SK-N-SH treated with all-trans-retinoic acid at 6 μM for 48 hours (cell line): ENCODE measurements at regions not wholly inside any gene's neighbourhood (a gene's known extent, or its start where the extent isn't known, plus 50 kb on each side); places are given as distances from the start of the nearest gene placed in this dataset.

ENCODE experiments used
- ATAC-seq: fragments of 200-7000 bp; cut with Tn5 transposase; 3 replicates; pipeline ENCODE4 v1.9.1; 2020; ENCODE audit warnings: mild to moderate bottlenecking, moderate library complexity
- BACH2 ChIP-seq: fragments of 250-450 bp; sonication (Bioruptor Pico); IDR thresholded peaks from 2 replicates; pipeline ENCODE4 v1.9.0; 2021; ENCODE audit warnings: mild to moderate bottlenecking, borderline replicate concordance
- CREB5 ChIP-seq: fragments of 250-450 bp; sonication (Bioruptor Pico); IDR thresholded peaks from 2 replicates; pipeline ENCODE4 v1.5.1; 2020; ENCODE audit warnings: low read depth, mild to moderate bottlenecking, moderate library complexity
- CSRNP3 ChIP-seq: fragments of 250-450 bp; sonication (Bioruptor Pico); IDR thresholded peaks from 2 replicates; pipeline ENCODE4 v1.5.1; 2021; ENCODE audit warnings: mild to moderate bottlenecking, moderate library complexity
- ESRRG ChIP-seq: fragments of 250-450 bp; sonication (Bioruptor Pico); IDR thresholded peaks from 2 replicates; pipeline ENCODE4 v1.6.1; 2021; ENCODE audit warnings: mild to moderate bottlenecking
- GLIS3 ChIP-seq: fragments of 250-450 bp; sonication (Bioruptor Pico); IDR thresholded peaks from 2 replicates; pipeline ENCODE4 v1.5.0; 2020; ENCODE audit warnings: mild to moderate bottlenecking, moderate library complexity
- ISL1 ChIP-seq: fragments of 250-450 bp; sonication (Bioruptor Pico); IDR thresholded peaks from 2 replicates; pipeline ENCODE4 v2.1.2; 2022; ENCODE audit warnings: mild to moderate bottlenecking, moderate library complexity
- OSR1 ChIP-seq: fragments of 250-450 bp; sonication (Bioruptor Pico); IDR thresholded peaks from 2 replicates; pipeline ENCODE4 v1.8.0; 2022; ENCODE audit warnings: moderate library complexity, mild to moderate bottlenecking, inconsistent platforms
- PATZ1 ChIP-seq: fragments of 250-450 bp; sonication (Bioruptor Pico); IDR thresholded peaks from 2 replicates; pipeline ENCODE4 v1.8.0; 2020; ENCODE audit warnings: mild to moderate bottlenecking, moderate library complexity, borderline replicate concordance
- POU6F1 ChIP-seq: fragments of 250-450 bp; sonication (Bioruptor Pico); IDR thresholded peaks from 2 replicates; pipeline ENCODE4 v1.8.0; 2021; ENCODE audit warnings: low read depth, mild to moderate bottlenecking, moderate library complexity, borderline replicate concordance
- PPARA ChIP-seq: fragments of 250-450 bp; sonication (Bioruptor Pico); IDR thresholded peaks from 2 replicates; pipeline ENCODE4 v1.5.0; 2020; ENCODE audit warnings: mild to moderate bottlenecking, borderline replicate concordance
- RARB ChIP-seq: fragments of 250-450 bp; sonication (Bioruptor Pico); IDR thresholded peaks from 2 replicates; pipeline ENCODE4 v1.8.0; 2021; ENCODE audit warnings: mild to moderate bottlenecking, moderate library complexity
- SNAI2 ChIP-seq: fragments of 250-450 bp; sonication (Bioruptor Pico); IDR thresholded peaks from 2 replicates; pipeline ENCODE4 v1.5.0; 2020; ENCODE audit warnings: mild to moderate bottlenecking, moderate library complexity
- TCF4 ChIP-seq: fragments of 250-450 bp; sonication (Bioruptor Pico); IDR thresholded peaks from 2 replicates; pipeline ENCODE4 v1.8.0; 2021; ENCODE audit warnings: mild to moderate bottlenecking, moderate library complexity, borderline replicate concordance
- TOX ChIP-seq: fragments of 250-450 bp; sonication (Bioruptor Pico); IDR thresholded peaks from 2 replicates; pipeline ENCODE4 v1.8.0; 2021; ENCODE audit warnings: mild to moderate bottlenecking, moderate library complexity, borderline replicate concordance
- TSHZ2 ChIP-seq: fragments of 250-450 bp; sonication (Bioruptor Pico); IDR thresholded peaks from 2 replicates; pipeline ENCODE4 v1.5.0; 2020; ENCODE audit warnings: mild to moderate bottlenecking, moderate library complexity
- ZC3H10 ChIP-seq: fragments of 250-450 bp; sonication (Bioruptor Pico); IDR thresholded peaks from 2 replicates; pipeline ENCODE4 v1.5.1; 2021; ENCODE audit warnings: mild to moderate bottlenecking, moderate library complexity
- ZFP3 ChIP-seq: fragments of 250-450 bp; sonication (Bioruptor Pico); IDR thresholded peaks from 2 replicates; pipeline ENCODE4 v1.5.0; 2020; ENCODE audit warnings: mild to moderate bottlenecking, moderate library complexity
- ZNF565 ChIP-seq: fragments of 450-650 bp; formaldehyde crosslinking; conservative IDR thresholded peaks from 2 replicates; pipeline ENCODE4 v1.5.0; 2020; ENCODE audit warnings: low read depth, mild to moderate bottlenecking, moderate library complexity
- ZNF8 ChIP-seq: fragments of 450-650 bp; formaldehyde crosslinking; IDR thresholded peaks from 2 replicates; pipeline ENCODE4 v1.5.0; 2020; ENCODE audit warnings: mild to moderate bottlenecking, moderate library complexity

- ATAC-seq, result no peak
- no peak for TF ChIP-seq CREB5
- no peak for TF ChIP-seq CSRNP3 (CRISPR knock-in tag)
- no peak for TF ChIP-seq PATZ1 (CRISPR knock-in tag)
- no peak for TF ChIP-seq SNAI2 (CRISPR knock-in tag)
- no peak for TF ChIP-seq GLIS3 (CRISPR knock-in tag)
- no peak for TF ChIP-seq ESRRG (CRISPR knock-in tag)
- no peak for TF ChIP-seq PPARA
- no peak for TF ChIP-seq POU6F1 (CRISPR knock-in tag)
- TF ChIP-seq ZNF8 (CRISPR knock-in tag), result no peak
- TF ChIP-seq RARB (CRISPR knock-in tag), result no peak
- no peak for TF ChIP-seq BACH2 (CRISPR knock-in tag)
- no peak for TF ChIP-seq ZC3H10 (CRISPR knock-in tag)
- TF ChIP-seq TCF4 (CRISPR knock-in tag), result no peak
- no peak for TF ChIP-seq ZNF565 (CRISPR knock-in tag)
- no peak for TF ChIP-seq TSHZ2 (CRISPR knock-in tag)
Observed at GRCh38 chr4:100681289-100681688, 163.5 kb upstream of the EMCN start.

- ATAC-seq, result no peak
- no peak for TF ChIP-seq PPARA
- no peak for TF ChIP-seq ISL1
- no peak for TF ChIP-seq PATZ1 (CRISPR knock-in tag)
- TF ChIP-seq SNAI2 (CRISPR knock-in tag), result no peak
Observed at GRCh38 chr4:100679926-100680325, 162.1 kb upstream of the EMCN start.

GRCh38 chr4:100674976-100675375, 157.2 kb upstream of the EMCN start:
- ATAC-seq, result no peak
- TF ChIP-seq TSHZ2 (CRISPR knock-in tag), result no peak
- no peak for TF ChIP-seq ISL1
- TF ChIP-seq ZFP3 (CRISPR knock-in tag), result no peak
- no peak for TF ChIP-seq OSR1 (CRISPR knock-in tag)
- no peak for TF ChIP-seq TOX (CRISPR knock-in tag)
- no peak for TF ChIP-seq CSRNP3 (CRISPR knock-in tag)
- TF ChIP-seq PATZ1 (CRISPR knock-in tag), result no peak
- no peak for TF ChIP-seq ZC3H10 (CRISPR knock-in tag)
- TF ChIP-seq BACH2 (CRISPR knock-in tag), result no peak
- no peak for TF ChIP-seq RARB (CRISPR knock-in tag)
- no peak for TF ChIP-seq ESRRG (CRISPR knock-in tag)
